ENCODE measurements at regions not wholly inside any gene's neighbourhood (a gene's known extent, or its start where the extent isn't known, plus 50 kb on each side); places are given as distances from the start of the nearest gene placed in this dataset.
"Not testable (repeated sequence)": the region's sequence is repeated elsewhere in the genome, so short reads cannot be mapped to it uniquely, and the experiment has no call there.

DNA sequence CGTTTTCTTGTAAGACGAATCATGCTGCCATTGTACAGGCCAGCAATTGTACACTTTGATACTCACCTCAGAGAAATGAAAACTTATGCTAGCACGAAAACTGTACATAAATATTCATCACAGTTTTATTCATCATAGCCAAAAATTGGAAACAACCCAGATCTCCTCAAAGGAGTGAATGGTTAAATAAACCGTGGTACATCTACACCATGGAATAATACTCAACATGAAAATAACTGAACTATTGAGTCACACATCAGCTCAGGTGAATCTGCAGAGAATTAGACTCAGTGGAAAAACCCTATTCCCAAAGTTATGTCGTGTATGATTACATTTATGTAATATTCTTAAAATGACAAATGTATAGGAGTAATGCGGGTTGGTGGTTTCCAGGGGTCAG is 251.0 kb upstream of the HDAC4 start:
- Mint-ChIP-seq H3K4me1 (ENCODE audit: low read depth) (no peaks in the 10 kb centered on the region), H3K4me3 (no peak overlapping the region), H3K9me3 (ENCODE audit: insufficient read depth) (no peaks in the 10 kb centered on the region), H3K36me3 (ENCODE audit: low read depth) (no peaks in the 10 kb centered on the region), H3K27me3 (ENCODE audit: low read depth) (peaks cover 14% of the 10 kb centered on the region), H3K27ac (no peak overlapping the region)
- CTCF ChIA-PET = no interaction called here
- ATAC-seq = no peak
- no peak for DNase-seq
- POLR2A ChIA-PET = no interaction called here

- POLR2A ChIA-PET = no interaction called here
- H3K4me1 Mint-ChIP-seq (ENCODE audit: low read depth) = no peaks in the 10 kb centered on the region
These were observed 249.9 kb upstream of the HDAC4 start for GRCh38 chr2:239650674-239651073.

GRCh38 chr2:239649309-239649708 is 248.5 kb upstream of the HDAC4 start:
- no peak overlapping the region for H3K27ac Mint-ChIP-seq
- ATAC-seq = no peak
- CTCF ChIA-PET = no interaction called here

More at GRCh38 chr2:239650674-239651073, 249.9 kb upstream of the HDAC4 start:
- CTCF ChIA-PET = no interaction called here
- Mint-ChIP-seq H3K27me3 (ENCODE audit: low read depth) (peaks cover 11% of the 10 kb centered on the region), H3K27ac (no peak overlapping the region), H3K36me3 (ENCODE audit: low read depth) (no peaks in the 10 kb centered on the region), H3K4me3 (no peak overlapping the region), H3K9me3 (ENCODE audit: insufficient read depth) (no peaks in the 10 kb centered on the region)
- DNase-seq = no peak
- ATAC-seq = no peak

DNA sequence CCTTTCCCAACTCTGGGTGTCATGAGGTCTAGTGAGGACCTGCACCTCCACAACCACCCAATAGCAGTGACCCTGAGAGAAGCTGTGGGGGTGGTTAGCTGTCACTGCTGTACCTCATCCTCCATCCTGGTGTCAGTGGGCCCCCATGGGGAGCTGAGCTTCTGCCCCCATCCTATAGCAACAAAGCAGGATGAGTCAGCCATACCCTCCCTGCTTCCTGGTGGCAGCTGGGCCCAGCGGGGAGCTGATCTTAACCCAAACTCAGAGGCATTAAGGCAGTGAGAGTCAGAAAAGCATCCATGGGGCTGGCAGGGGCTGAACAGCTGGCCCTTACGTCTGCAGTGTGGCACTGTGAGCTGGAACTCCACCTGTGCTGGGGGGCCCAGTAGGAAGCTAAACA is 247.8 kb upstream of the HDAC4 start:
- ChIA-PET POLR2A (no interaction called here), CTCF (no interaction called here)
- no peak overlapping the region for H3K4me3 Mint-ChIP-seq
- no peaks in the 10 kb centered on the region for H3K9me3 Mint-ChIP-seq (ENCODE audit: insufficient read depth)
- H3K4me1 Mint-ChIP-seq (ENCODE audit: low read depth) = no peaks in the 10 kb centered on the region
- no peaks in the 10 kb centered on the region for H3K36me3 Mint-ChIP-seq (ENCODE audit: low read depth)
- no peak for DNase-seq
- ATAC-seq = no peak
- H3K27me3 Mint-ChIP-seq (ENCODE audit: low read depth) = peaks cover 11% of the 10 kb centered on the region
- no peak overlapping the region for H3K27ac Mint-ChIP-seq

More at GRCh38 chr2:239649309-239649708, 248.5 kb upstream of the HDAC4 start:
- no peaks in the 10 kb centered on the region for H3K9me3 Mint-ChIP-seq (ENCODE audit: insufficient read depth)
- DNase-seq = no peak
- no peak overlapping the region for H3K4me3 Mint-ChIP-seq
- H3K36me3 Mint-ChIP-seq (ENCODE audit: low read depth) = no peaks in the 10 kb centered on the region
- H3K27me3 Mint-ChIP-seq (ENCODE audit: low read depth) = peaks cover 11% of the 10 kb centered on the region
- no peaks in the 10 kb centered on the region for H3K4me1 Mint-ChIP-seq (ENCODE audit: low read depth)
- POLR2A ChIA-PET = no interaction called here

GRCh38 chr2:239647052-239647819 is 246.4 kb upstream of the HDAC4 start:
- Mint-ChIP-seq H3K27ac (no peak overlapping the region), H3K9me3 (ENCODE audit: insufficient read depth) (no peaks in the 10 kb centered on the region), H3K36me3 (ENCODE audit: low read depth) (no peaks in the 10 kb centered on the region), H3K27me3 (ENCODE audit: low read depth) (peaks cover 11% of the 10 kb centered on the region), H3K4me1 (ENCODE audit: low read depth) (no peaks in the 10 kb centered on the region), H3K4me3 (no peak overlapping the region)
- ChIA-PET CTCF (no interaction called here), POLR2A (no interaction called here)
- ATAC-seq (no peak), DNase-seq (no peak)

- H3K27me3 Mint-ChIP-seq (ENCODE audit: low read depth) = peaks cover 11% of the 10 kb centered on the region
- no peaks in the 10 kb centered on the region for H3K36me3 Mint-ChIP-seq (ENCODE audit: low read depth)
- DNase-seq = no peak
- no peaks in the 10 kb centered on the region for H3K4me1 Mint-ChIP-seq (ENCODE audit: low read depth)
- ATAC-seq = no peak
- POLR2A ChIA-PET = no interaction called here
- CTCF ChIA-PET = no interaction called here
- H3K4me3 Mint-ChIP-seq = no peak overlapping the region
- no peak overlapping the region for H3K27ac Mint-ChIP-seq
- H3K9me3 Mint-ChIP-seq (ENCODE audit: insufficient read depth) = no peaks in the 10 kb centered on the region
These were observed 245.4 kb upstream of the HDAC4 start for GRCh38 chr2:239646184-239646583.

- H3K9me3 Mint-ChIP-seq (ENCODE audit: insufficient read depth); DNase-seq; POLR2A ChIA-PET; ATAC-seq; H3K36me3 Mint-ChIP-seq (ENCODE audit: low read depth); CTCF ChIA-PET; H3K4me1 Mint-ChIP-seq (ENCODE audit: low read depth); H3K4me3 Mint-ChIP-seq; H3K27me3 Mint-ChIP-seq (ENCODE audit: low read depth); H3K27ac Mint-ChIP-seq: not testable (repeated sequence)
These were observed 243.8 kb upstream of the HDAC4 start for GRCh38 chr2:239644594-239644993.

GRCh38 chr2:239644011-239644410 is 243.2 kb upstream of the HDAC4 start:
- no peaks in the 10 kb centered on the region for H3K9me3 Mint-ChIP-seq (ENCODE audit: insufficient read depth)
- ChIA-PET POLR2A (no interaction called here), CTCF (no interaction called here)
- ATAC-seq = peak; percentile 74
- no peak overlapping the region for H3K4me3 Mint-ChIP-seq
- no peaks in the 10 kb centered on the region for H3K36me3 Mint-ChIP-seq (ENCODE audit: low read depth)
- H3K4me1 Mint-ChIP-seq (ENCODE audit: low read depth) = no peaks in the 10 kb centered on the region
- no peak overlapping the region for H3K27ac Mint-ChIP-seq
- DNase-seq = peak; percentile 45
- peaks cover 2% of the 10 kb centered on the region for H3K27me3 Mint-ChIP-seq (ENCODE audit: low read depth)

GRCh38 chr2:239642406-239643004 is 241.7 kb upstream of the HDAC4 start:
- no peaks in the 10 kb centered on the region for H3K4me1 Mint-ChIP-seq (ENCODE audit: low read depth)
- H3K27me3 Mint-ChIP-seq (ENCODE audit: low read depth) = peaks cover 2% of the 10 kb centered on the region
- no peaks in the 10 kb centered on the region for H3K9me3 Mint-ChIP-seq (ENCODE audit: insufficient read depth)
- ChIA-PET POLR2A (no interaction called here), CTCF (no interaction called here)
- no peak overlapping the region for H3K27ac Mint-ChIP-seq
- H3K36me3 Mint-ChIP-seq (ENCODE audit: low read depth) = no peaks in the 10 kb centered on the region
- ATAC-seq (no peak), DNase-seq (no peak)
- no peak overlapping the region for H3K4me3 Mint-ChIP-seq

DNA sequence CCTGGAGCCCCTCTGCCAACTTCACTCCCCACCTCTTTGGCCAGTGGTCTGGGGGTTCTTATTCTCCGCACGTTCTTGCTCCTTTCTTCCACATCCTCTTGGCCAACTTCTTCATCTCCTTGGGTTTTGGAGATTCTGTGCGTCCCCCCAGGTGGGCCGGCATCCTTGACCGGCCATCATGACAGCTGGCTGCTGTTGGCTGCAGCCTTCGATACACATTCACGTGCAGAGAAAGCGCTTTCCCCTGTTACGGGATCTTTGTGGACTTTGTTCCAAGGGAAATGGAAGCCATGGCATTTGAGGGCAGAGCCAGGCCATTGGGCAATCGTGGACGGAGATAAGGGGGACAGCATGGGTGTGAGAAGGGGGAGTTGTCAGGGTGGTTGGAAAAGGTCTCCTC is 241.1 kb upstream of the HDAC4 start:
- H3K4me3 Mint-ChIP-seq; H3K27me3 Mint-ChIP-seq (ENCODE audit: low read depth); H3K4me1 Mint-ChIP-seq (ENCODE audit: low read depth); ATAC-seq; CTCF ChIA-PET; H3K9me3 Mint-ChIP-seq (ENCODE audit: insufficient read depth); H3K27ac Mint-ChIP-seq; H3K36me3 Mint-ChIP-seq (ENCODE audit: low read depth); DNase-seq; POLR2A ChIA-PET: not testable (repeated sequence)

DNA sequence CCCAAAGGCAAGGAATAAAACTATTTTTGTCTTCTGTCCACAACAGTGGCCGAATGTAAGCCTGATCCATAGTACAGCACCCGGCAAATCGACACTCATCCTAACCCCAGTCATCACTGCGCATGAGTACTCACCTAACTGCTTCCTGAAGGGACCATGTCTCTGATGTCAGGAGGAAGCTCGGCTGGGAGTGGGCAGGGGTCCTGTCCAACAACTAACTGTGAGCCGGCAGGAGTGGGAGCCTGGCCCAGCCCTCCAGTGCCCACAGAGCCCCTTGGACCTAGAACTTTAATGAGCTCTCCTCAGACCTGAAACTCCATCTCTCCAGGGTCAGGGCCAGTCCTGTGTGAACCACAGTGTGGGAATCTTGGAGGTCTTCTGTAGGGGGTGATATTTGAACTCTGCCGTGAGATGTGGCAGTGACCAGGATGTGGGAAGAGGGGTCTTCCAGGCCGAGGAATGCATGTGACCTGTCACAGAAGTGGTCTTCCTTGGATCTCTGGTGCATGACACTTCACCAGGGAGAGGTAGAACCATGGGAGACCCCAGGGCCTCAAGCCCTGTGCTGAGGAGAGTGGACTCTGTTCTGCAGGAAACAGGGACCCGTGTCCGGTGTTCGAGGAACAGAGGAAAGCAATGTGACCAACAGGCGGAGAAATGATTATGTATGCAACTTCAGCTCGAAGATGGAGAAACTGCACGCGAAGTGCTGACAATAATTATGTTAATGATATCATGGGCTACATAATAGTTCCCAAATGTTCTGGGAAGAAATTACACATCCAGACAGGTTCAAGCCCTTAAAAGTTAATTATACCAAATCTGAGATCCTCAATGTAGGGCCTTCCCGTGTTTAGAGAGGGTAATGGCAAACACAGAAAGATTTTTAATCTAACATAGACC is 240.1 kb upstream of the HDAC4 start:
- ATAC-seq = no peak
- POLR2A ChIA-PET = interaction anchor here (0.6 kb wide), 1 partner anchor 890 kb away, joined by 3 read pairs; no protein-coding TSS in a partner anchor
- CTCF ChIA-PET = no interaction called here
- no peak for DNase-seq
- no peaks in the 10 kb centered on the region for H3K9me3 Mint-ChIP-seq (ENCODE audit: insufficient read depth)
- no peak overlapping the region for H3K27ac Mint-ChIP-seq
- H3K36me3 Mint-ChIP-seq (ENCODE audit: low read depth) = no peaks in the 10 kb centered on the region
- no peak overlapping the region for H3K4me3 Mint-ChIP-seq
- H3K27me3 Mint-ChIP-seq (ENCODE audit: low read depth) = no peaks in the 10 kb centered on the region
- H3K4me1 Mint-ChIP-seq (ENCODE audit: low read depth) = no peaks in the 10 kb centered on the region

GRCh38 chr2:239640210-239640609 is 239.4 kb upstream of the HDAC4 start:
- DNase-seq (no peak), ATAC-seq (no peak)
- POLR2A ChIA-PET = interaction anchor here (0.6 kb wide), 1 partner anchor 889 kb away, joined by 3 read pairs; no protein-coding TSS in a partner anchor
- Mint-ChIP-seq H3K27ac (no peak overlapping the region), H3K4me3 (no peak overlapping the region), H3K36me3 (ENCODE audit: low read depth) (no peaks in the 10 kb centered on the region), H3K27me3 (ENCODE audit: low read depth) (no peaks in the 10 kb centered on the region), H3K9me3 (ENCODE audit: insufficient read depth) (no peaks in the 10 kb centered on the region), H3K4me1 (ENCODE audit: low read depth) (no peaks in the 10 kb centered on the region)
- CTCF ChIA-PET = no interaction called here
